PFSK-1 (cell line): ENCODE measurements at regions not wholly inside any gene's neighbourhood (a gene's known extent, or its start where the extent isn't known, plus 50 kb on each side); places are given as distances from the start of the nearest gene placed in this dataset.

Experiments
- FOXP2 ChIP-seq: optimal IDR thresholded peaks from 2 replicates; pipeline ENCODE3; 2011; ENCODE audit warnings: borderline replicate concordance, control low read depth, inconsistent platforms; ENCODE audit not compliant: insufficient read depth; ENCODE audit errors: extremely low read length, extremely low read depth
- POLR2AphosphoS5 ChIP-seq: IDR thresholded peaks from 2 replicates; pipeline ENCODE4 v1.6.1; 2012; ENCODE audit warnings: low read depth, mild to moderate bottlenecking, control low read depth, low read length, moderate library complexity
- REST ChIP-seq, 2 experiments: IDR thresholded peaks; 2 replicates each; pipeline versions ENCODE4 v1.6.1 to v1.8.0; 2011 to 2012; ENCODE audit warnings: low read depth in 2 of 2, low read length in 2 of 2, control low read depth in 1 of 2, inconsistent platforms in 1 of 2, mild to moderate bottlenecking in 1 of 2, moderate library complexity in 1 of 2; ENCODE audit not compliant: insufficient read depth in 1 of 2
- SIN3A ChIP-seq: IDR thresholded peaks from 2 replicates; pipeline ENCODE4 v1.6.1; 2012; ENCODE audit warnings: mild to moderate bottlenecking, low read length, moderate library complexity, borderline replicate concordance; ENCODE audit not compliant: insufficient read depth

GRCh38 chrX:20374450-20374849 is 107.7 kb upstream of the RPS6KA3 start:
- TF ChIP-seq SIN3A, result no peak
- no peak for TF ChIP-seq POLR2AphosphoS5
- TF ChIP-seq REST (IDR thresholded peaks at IDR 0.05; ENCODE audit: insufficient read depth in 1 of 2, low read depth in 2 of 2, low read length in 2 of 2), result no peak
- no peak for TF ChIP-seq FOXP2
